ENCODE measurements at regions not wholly inside any gene's neighbourhood (a gene's known extent, or its start where the extent isn't known, plus 50 kb on each side); places are given as distances from the start of the nearest gene placed in this dataset.
"Not testable (repeated sequence)": the region's sequence is repeated elsewhere in the genome, so short reads cannot be mapped to it uniquely, and the experiment has no call there.

DNA sequence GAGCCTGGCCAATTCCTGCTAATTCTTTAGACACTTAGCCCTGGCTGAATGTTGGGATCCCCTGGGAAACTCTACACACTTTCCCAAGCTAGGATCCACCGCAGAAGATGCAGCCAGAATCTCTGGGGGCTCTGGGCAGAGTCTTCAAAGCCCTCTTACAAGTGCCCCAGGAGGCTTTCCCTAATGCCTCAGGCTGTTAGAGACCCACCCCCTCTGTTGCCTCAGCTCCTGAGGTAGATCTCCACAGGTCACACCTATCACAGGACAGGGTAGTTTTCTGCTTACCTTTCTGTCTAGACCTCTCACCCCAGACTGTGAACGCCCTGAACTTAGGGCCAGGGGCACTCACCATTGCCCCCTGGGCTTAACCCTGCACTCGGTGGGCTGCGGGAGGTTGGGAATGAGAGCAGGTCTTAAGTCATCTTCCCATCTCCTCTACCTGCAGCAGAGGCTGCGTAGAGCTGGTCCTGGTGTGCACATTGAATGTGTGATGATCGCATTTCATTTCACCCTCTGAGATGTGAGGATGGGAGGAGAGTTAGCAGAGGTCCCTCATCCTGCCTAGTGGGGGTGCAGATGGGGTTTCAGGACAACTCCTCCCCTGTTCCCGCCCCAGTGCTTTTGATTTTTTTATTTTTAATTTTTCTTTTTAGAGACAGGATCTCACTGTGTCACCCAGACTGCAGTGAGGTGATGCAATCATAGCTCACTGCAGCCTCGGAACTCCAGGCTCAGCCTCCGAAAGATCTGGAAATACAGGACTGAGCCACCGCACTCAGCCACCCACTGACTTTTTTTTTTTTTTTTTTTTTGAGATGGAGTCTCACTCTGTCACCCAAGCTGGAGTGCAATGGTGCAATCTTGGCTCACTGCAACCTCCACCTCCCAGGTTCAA lies 89.0 kb upstream of the LHX1 start:
- no peak for DNase-seq

DNA sequence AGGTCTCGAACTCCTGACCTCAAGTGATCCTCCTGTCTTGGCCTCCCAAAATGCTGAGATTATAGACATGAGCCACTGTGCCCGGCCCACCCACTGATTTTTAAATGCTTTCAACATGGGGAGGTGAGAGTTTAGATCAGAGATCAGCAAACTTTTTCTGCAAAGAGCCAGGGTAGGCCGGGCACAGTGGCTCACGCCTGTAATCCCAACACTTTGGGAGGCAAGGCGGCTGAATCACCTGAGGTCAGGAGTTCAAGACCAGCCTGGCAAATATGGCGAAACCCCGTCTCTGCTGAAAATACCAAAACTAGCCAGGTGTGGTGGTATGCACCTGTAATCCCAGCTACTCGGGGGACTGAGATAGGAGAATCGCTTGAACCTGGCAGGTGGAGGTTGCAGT lies 88.3 kb upstream of the LHX1 start:
- not testable (repeated sequence) for DNase-seq

- no peak for DNase-seq
These were observed 87.4 kb upstream of the LHX1 start for GRCh38 chr17:36849871-36850348.

- no peak for DNase-seq
These were observed 86.5 kb upstream of the LHX1 start for GRCh38 chr17:36850790-36851189.

DNA sequence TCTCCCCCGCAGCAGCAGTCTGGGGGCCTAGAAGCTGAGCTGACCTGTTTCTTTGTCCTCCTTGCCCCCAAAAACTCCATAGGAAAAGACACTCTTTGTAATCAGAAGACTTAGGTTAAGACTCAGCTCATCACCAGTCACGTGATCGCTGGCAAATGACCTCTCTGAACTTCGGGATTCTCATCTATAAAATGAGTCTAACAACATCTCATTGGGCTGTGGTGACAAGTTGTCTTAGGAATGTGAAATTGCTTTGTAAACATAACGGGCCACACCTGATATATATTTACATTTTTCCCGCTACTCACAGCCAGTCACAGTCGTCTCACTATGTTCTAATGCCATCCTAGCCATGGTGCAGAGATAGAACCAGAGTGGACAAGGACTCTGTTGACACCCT lies 86.0 kb upstream of the LHX1 start:
- DNase-seq = no peak

DNA sequence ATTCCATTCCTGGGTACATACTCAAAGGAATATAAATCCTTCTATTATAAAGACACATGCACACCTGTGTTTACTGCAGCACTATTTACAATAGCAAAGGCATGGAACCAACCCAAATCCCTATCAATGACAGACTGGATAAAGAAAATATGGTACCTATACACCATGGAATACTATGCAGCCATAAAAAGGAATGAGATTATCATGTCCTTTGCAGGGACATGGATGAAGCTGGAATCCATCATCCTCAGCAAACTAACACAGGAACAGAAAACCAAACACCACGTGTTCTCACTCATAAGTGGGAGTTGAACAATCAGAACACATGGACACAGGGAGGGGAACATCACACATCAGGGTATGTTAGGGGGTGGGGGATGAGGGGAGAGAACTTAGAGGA lies 84.8 kb upstream of the LHX1 start:
- DNase-seq = not testable (repeated sequence)

DNA sequence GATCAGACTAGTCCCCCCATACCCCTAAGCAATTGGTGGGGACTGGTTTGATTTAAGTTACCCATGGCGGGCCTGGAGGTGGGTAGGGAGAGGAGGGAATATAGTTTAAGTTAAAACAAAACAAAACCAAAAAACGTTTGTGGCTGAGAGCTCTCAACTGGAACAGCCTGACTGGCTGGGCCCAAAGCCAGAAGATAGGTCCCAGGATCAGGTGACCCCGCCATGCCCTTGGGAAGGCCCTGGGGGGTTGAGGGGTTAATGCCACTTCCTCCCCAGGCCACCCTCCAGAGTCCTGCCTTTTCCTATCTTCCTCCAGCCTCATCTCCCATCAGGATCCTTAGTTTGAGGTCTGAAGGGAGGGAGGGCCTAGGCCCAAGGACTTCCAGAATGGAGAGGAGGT lies 82.3 kb upstream of the LHX1 start:
- no peak for DNase-seq

GRCh38 chr17:36855459-36855858 lies 81.8 kb upstream of the LHX1 start:
- DNase-seq = no peak

DNA sequence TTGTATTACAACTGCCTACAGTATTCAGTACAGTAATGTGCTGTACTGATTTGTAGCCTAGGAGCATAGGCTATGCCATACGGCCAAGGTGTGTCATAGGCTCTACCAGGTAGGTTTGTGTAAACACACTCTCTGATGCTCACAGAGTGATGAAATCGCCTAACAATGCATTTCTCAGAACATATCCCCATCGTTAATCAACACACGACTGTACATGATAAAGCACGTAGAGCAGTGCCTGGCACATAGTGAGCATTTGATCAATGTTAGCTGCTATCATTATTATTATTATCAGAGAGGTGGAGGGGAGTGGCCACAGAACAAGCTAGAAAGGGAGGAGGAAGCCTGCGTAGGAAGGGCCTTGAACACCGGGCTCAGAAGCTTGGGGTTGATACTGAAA lies 81.1 kb upstream of the LHX1 start:
- peak in 2 of 3 experiments; percentile 27 to 53 for DNase-seq

GRCh38 chr17:36856903-36857381 lies 80.3 kb upstream of the LHX1 start:
- peak in 2 of 3 experiments; percentile 41 to 83 for DNase-seq

- DNase-seq = no peak
These were observed 79.6 kb upstream of the LHX1 start for GRCh38 chr17:36857698-36858097.

DNA sequence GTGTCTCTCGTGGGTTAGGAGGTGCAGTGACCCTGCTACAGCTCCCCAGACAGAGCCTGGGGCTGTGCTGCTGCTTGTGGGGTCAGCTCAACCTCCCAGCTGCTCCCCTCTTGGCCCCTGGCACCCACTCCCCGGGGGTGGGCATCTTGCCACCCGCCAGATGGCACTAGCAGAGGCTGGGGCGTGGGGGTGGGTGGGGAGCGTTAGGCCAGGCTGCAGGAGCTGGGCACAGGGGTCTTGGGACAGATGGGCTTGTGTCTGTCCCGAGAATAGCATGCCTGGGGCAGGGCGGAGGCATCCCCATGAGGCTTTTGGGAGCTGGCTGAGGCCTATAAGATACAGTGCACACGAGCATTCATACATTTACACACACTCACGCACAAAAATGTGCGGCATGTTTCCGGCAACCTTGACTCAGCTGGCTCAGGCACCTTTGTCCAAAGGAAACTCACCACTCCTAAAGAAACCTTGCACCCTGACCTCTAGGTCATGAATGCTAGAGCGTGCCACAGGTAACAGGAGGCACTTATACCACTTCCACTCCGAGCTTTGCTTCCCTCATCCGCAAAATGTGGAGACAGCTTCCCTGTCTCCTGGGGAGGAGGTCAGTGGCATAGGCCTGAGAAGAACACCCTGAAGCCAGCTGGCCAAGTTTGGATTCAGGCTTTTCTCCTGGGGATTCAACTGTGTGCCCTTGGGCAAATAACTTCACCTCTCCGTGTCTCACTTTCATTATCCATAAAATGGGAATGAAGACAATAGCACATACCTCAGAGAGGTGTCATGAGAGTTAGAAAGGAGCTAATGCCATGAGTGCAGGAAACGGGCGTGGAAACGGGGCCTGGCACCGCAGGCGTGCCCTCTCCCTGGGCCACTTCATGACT lies 78.9 kb upstream of the LHX1 start:
- no peak for DNase-seq

- no peak for DNase-seq
These were observed 78.3 kb upstream of the LHX1 start for GRCh38 chr17:36859003-36859300.

DNA sequence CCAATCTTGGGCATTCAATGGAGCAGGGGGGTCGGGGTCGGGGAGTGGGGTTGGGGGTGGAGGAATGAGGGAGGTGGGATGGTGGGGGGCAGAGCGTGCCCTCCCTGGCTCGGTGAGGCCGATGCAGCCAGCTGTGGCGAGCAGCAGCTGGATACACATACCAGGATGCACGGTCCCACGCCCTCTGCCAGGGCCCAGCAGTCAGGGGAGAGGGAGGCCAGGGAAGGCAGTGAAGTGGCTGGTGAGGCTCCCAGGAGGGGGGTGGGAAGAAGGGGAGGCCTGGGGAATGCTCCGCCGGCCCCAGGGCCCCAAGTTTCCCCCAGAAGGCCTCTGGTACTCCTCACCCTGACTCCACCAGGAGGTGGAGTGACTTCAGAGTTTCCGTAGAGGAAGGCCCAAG lies 77.6 kb upstream of the LHX1 start:
- DNase-seq = no peak

DNA sequence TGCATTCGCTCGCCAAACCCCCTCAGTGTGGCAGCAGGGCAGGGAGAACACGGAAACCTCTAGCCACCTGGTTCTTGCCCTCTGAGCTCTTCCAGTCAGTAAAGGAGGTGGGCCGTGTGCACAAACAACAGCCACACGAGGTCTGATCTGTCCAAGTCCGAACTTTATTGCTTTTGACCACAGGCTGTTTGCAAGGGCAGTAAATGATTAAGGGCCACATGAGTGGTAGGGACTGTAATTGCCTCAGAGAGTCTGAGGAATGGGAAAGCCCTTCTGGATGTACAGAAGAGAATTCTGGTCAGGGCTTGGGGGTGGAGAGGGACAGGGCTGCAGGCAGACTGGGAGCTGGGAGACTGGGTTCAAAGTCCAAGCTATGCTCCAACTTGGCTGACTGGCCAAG lies 75.7 kb upstream of the LHX1 start:
- DNase-seq = no peak

GRCh38 chr17:36862116-36862920 lies 75.0 kb upstream of the LHX1 start:
- no peak for DNase-seq

DNA sequence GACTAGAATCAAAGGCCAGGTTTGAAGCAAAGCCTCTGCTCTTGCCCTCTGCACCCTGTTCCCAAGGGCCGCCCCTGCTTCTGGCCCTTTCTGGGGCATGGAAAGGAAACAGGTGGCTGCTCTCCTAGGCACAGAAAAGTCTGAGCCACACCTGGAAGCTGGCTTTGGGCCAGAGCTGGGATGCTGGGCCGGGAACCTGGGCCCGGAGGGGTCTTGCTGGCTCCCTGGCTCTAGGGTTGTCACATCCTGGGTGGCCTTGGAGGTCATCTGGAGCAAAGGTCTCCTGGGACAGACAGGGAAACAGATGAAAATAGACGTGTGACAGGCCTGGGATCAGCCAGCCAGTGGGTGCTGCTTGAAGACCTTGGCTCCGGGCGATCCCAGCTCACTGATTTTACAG lies 74.1 kb upstream of the LHX1 start:
- DNase-seq = no peak

DNA sequence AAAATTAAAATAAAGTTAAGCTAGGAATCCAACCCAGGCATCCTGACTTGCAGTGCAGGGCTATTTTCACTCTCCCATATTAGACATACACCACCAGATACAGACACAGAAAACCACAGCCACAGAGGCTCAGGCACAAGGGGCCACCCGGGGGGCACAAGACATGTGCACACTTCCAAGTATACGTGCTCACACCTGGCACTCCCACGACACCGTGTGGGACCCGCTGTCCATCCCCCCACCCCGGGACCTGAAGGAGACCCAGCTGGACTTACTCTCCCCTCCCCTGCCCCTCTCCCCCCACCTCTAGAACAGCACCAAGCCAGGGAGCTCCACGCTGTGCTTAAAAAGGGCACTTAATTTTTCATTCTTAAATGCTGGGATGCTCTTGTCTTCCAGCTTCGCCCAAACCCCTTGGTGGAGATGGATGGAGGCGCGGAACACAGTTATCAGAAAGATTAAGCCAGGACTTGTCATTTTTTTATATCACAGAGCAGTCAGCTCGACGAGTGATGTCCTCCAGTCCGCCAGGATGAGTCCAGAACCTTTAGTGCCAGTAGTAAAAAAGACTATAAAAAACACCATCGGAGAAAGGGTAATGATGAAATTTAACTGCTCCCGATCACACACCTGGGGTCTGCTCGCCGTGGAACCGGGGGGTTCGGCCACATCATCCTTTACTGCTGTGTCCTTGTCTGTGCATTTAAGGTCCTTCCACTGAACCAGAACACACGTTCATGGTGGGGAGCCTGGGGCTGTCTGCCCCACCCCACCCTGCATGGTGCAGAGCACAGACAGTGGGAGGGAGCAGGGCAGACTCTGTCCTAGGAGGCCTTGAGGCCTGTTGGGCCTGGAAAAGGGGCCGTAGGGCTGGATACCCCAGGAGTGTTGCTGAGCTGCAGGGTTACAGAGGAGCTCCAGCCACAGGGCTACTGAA lies 73.3 kb upstream of the LHX1 start:
- DNase-seq = no peak

DNA sequence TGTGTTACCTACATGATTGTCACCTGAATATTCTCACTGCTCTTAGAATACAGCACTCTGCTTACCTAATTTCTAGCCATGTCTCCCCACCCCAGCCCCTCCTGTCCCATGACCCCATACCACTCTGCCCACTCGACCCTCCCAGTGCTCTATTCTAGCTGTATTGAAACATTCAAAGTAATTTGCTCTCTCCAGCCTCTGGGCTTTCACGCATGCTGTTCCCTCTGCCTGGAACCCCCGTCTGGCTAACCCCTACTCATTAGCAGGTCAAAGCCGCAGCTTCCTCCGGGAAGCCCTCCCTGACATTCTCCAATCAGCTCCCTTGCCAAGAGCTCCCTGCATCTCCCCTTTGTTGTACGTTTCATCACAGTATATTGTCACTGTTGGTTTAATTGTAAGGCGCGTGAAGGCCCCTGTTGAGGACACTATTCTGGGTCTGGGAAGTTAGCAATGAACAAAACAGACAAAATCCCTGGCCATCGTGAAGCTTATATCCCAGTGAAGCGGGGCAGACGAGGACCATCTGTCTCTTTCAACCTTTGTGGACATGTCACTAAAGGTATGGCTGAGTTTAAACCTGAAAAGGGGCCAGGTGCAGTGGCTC lies 72.3 kb upstream of the LHX1 start:
- DNase-seq = no peak

DNA sequence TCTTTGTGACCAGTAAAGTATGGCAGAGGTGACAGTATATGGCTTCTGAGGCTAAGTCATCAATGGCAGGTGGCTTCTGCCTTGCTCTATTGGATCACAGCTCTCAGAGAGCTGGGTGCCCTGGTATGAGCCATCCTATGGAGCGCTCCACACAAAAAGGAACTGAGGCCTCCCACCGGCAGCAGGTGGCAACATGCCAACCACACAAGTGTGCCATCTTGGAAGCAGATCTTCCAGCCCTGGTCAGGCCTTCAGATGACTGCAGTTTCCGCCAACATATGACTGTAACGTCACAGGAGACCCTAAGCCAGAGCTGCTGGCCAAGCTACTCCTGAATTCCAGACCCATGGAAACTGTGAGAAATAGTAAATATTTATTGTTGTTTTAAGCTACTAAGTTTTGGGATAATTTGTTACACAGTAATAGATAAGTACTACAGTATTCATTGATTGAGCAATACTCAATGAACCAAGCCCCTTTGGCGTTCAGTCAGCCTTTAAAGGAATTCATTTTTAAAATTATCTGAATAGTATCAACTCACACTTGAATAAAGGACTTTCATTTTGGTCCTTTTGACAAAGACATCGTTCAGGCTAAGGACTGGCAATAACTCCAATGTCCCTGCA lies 69.4 kb upstream of the LHX1 start:
- DNase-seq = no peak

DNA sequence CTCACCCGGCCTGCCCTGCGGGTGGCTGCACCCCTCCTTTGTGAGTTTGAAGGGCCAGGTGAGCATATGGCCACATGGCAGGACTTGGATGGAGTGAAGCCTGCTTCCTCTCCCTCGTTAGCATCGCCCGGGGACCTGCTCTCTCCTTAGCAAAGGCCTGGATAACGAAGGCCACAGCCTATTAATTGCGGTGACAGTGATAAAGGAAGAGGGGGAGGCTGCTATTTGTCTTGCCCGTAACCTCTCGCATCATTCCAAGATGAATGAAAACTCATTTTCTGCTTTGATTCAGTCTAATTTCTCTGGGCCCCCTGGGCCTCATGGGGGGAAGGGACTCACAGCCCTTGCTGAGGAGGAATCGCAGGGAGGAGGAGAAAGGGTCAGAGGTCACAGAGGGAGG lies 68.5 kb upstream of the LHX1 start:
- DNase-seq = no peak

All from NCI-H1417 (cell line).